Parathyroid adenoma (tissue), 2 donors: ENCODE measurements at regions not wholly inside any gene's neighbourhood (a gene's known extent, or its start where the extent isn't known, plus 50 kb on each side); places are given as distances from the start of the nearest gene placed in this dataset.

Source experiments
- H2AFZ ChIP-seq: fragments of 300-600 bp; sonication (generic); one replicate; pipeline ENCODE4 v1.7.0; 2017; ENCODE audit warnings: antibody characterized with exemption, mild to moderate bottlenecking
- H3K27ac ChIP-seq: fragments of 300-600 bp; sonication (generic); one replicate; pipeline ENCODE4 v1.7.0; 2017
- H3K27me3 ChIP-seq: fragments of 300-600 bp; sonication (generic); one replicate; pipeline ENCODE4 v1.7.0; 2017; ENCODE audit warnings: low read length; ENCODE audit not compliant: control insufficient read depth, insufficient read depth
- H3K36me3 ChIP-seq: fragments of 300-600 bp; sonication (generic); one replicate; pipeline ENCODE4 v1.7.0; 2017; ENCODE audit warnings: low read length; ENCODE audit not compliant: control insufficient read depth, insufficient read depth
- H3K4me1 ChIP-seq: fragments of 300-600 bp; sonication (generic); one replicate; pipeline ENCODE4 v1.7.0; 2017; ENCODE audit warnings: control low read depth
- H3K4me2 ChIP-seq: fragments of 300-600 bp; sonication (generic); one replicate; pipeline ENCODE4 v1.7.0; 2017; ENCODE audit warnings: low read length
- H3K4me3 ChIP-seq: fragments of 300-600 bp; sonication (generic); one replicate; pipeline ENCODE4 v1.7.0; 2017; ENCODE audit warnings: low read depth, low read length
- H3K79me2 ChIP-seq: fragments of 300-600 bp; sonication (generic); one replicate; pipeline ENCODE4 v1.7.0; 2017; ENCODE audit warnings: control low read depth
- H3K9ac ChIP-seq: fragments of 300-600 bp; sonication (generic); one replicate; pipeline ENCODE4 v1.7.0; 2017; ENCODE audit warnings: mild to moderate bottlenecking
- H3K9me3 ChIP-seq: fragments of 300-600 bp; sonication (generic); one replicate; pipeline ENCODE4 v1.7.0; 2017; ENCODE audit warnings: low read length; ENCODE audit not compliant: control insufficient read depth
- CTCF ChIP-seq: fragments of 300-600 bp; sonication (generic); IDR thresholded peaks from one replicate; pipeline ENCODE4 v1.7.0; 2017; ENCODE audit warnings: antibody characterized with exemption, mild to moderate bottlenecking
- donor health status: primary hyperparathyroidism.

GRCh38 chr3:20898962-20899361 lies 713.0 kb upstream of the SGO1 start:
- Histone ChIP-seq H3K27ac (no peak overlapping the region), H2AFZ (no peak overlapping the region), H3K79me2 (no peaks in the 10 kb centered on the region), H3K9me3 (no peaks in the 10 kb centered on the region), H3K4me3 (no peak overlapping the region), H3K4me1 (no peaks in the 10 kb centered on the region), H3K9ac (no peak overlapping the region), H3K36me3 (no peaks in the 10 kb centered on the region), H3K4me2 (no peak overlapping the region), H3K27me3 (no peaks in the 10 kb centered on the region)
- no peak for TF ChIP-seq CTCF

GRCh38 chr3:20890111-20890519 lies 704.1 kb upstream of the SGO1 start:
- TF ChIP-seq CTCF: no peak
- H3K4me2 ChIP-seq: no peak overlapping the region

GRCh38 chr3:20878691-20879090 lies 692.7 kb upstream of the SGO1 start:
- Histone ChIP-seq H3K9me3 (no peaks in the 10 kb centered on the region), H2AFZ (no peak overlapping the region), H3K4me1 (no peaks in the 10 kb centered on the region), H3K79me2 (no peaks in the 10 kb centered on the region), H3K27ac (no peak overlapping the region), H3K27me3 (no peaks in the 10 kb centered on the region), H3K36me3 (no peaks in the 10 kb centered on the region), H3K4me2 (no peak overlapping the region), H3K9ac (no peak overlapping the region), H3K4me3 (no peak overlapping the region)
- TF ChIP-seq CTCF: no peak

More at GRCh38 chr3:20890111-20890519, 704.1 kb upstream of the SGO1 start:
- H3K9me3 ChIP-seq: no peaks in the 10 kb centered on the region
- no peaks in the 10 kb centered on the region for H3K36me3 ChIP-seq
- no peaks in the 10 kb centered on the region for H3K79me2 ChIP-seq
- no peak overlapping the region for H2AFZ ChIP-seq
- H3K4me3 ChIP-seq: no peak overlapping the region
- H3K27ac ChIP-seq: no peak overlapping the region
- H3K9ac ChIP-seq: no peak overlapping the region
- H3K27me3 ChIP-seq: no peaks in the 10 kb centered on the region
- H3K4me1 ChIP-seq: no peaks in the 10 kb centered on the region

- no peaks in the 10 kb centered on the region for H3K9me3 ChIP-seq
- no peak overlapping the region for H3K9ac ChIP-seq
- H3K4me3 ChIP-seq: no peak overlapping the region
- H2AFZ ChIP-seq: no peak overlapping the region
- H3K36me3 ChIP-seq: no peaks in the 10 kb centered on the region
- H3K27ac ChIP-seq: no peak overlapping the region
- no peaks in the 10 kb centered on the region for H3K79me2 ChIP-seq
- no peaks in the 10 kb centered on the region for H3K27me3 ChIP-seq
- no peak overlapping the region for H3K4me2 ChIP-seq
- H3K4me1 ChIP-seq: no peaks in the 10 kb centered on the region
- no peak for TF ChIP-seq CTCF
Measured at GRCh38 chr3:20873235-20873634, 687.2 kb upstream of the SGO1 start.

- no peaks in the 10 kb centered on the region for H3K36me3 ChIP-seq
- no peaks in the 10 kb centered on the region for H3K4me1 ChIP-seq
- TF ChIP-seq CTCF: no peak
- H3K9me3 ChIP-seq: no peaks in the 10 kb centered on the region
- H3K4me2 ChIP-seq: no peak overlapping the region
- H3K27me3 ChIP-seq: no peaks in the 10 kb centered on the region
- H3K9ac ChIP-seq: no peak overlapping the region
- H3K4me3 ChIP-seq: no peak overlapping the region
- no peak overlapping the region for H2AFZ ChIP-seq
- H3K27ac ChIP-seq: no peak overlapping the region
- H3K79me2 ChIP-seq: no peaks in the 10 kb centered on the region
Measured at GRCh38 chr3:20870106-20870899, 684.3 kb upstream of the SGO1 start.
